H9 (cell line): ENCODE measurements at regions not wholly inside any gene's neighbourhood (a gene's known extent, or its start where the extent isn't known, plus 50 kb on each side); places are given as distances from the start of the nearest gene placed in this dataset.

ENCODE experiments used
- DNase-seq: peaks from one replicate; pipeline ENCODE4 v3.0.0-alpha.2; 2017
- H2AFZ ChIP-seq: one replicate; pipeline ENCODE4 v1.6.1; 2013; ENCODE audit warnings: mild to moderate bottlenecking, low read length, control low read depth, moderate library complexity
- H2AK5ac ChIP-seq: 2 replicates; pipeline ENCODE4 v1.6.1; 2013; ENCODE audit warnings: low read length, control low read depth, mixed read lengths; ENCODE audit not compliant: insufficient read length
- H2BK120ac ChIP-seq: one replicate; pipeline ENCODE4 v1.6.1; 2013; ENCODE audit warnings: low read depth, mild to moderate bottlenecking, low read length, control low read depth, inconsistent platforms; ENCODE audit not compliant: poor library complexity, severe bottlenecking
- H2BK12ac ChIP-seq: 2 replicates; pipeline ENCODE4 v1.6.1; 2013; ENCODE audit warnings: low read length, control low read depth, mixed read lengths, low read depth; ENCODE audit not compliant: insufficient read length
- H2BK15ac ChIP-seq: 2 replicates; pipeline ENCODE4 v1.6.1; 2013; ENCODE audit warnings: low read depth, low read length, control low read depth
- H2BK20ac ChIP-seq: one replicate; pipeline ENCODE4 v1.6.1; 2013; ENCODE audit warnings: low read depth, mild to moderate bottlenecking, low read length, control low read depth, inconsistent platforms; ENCODE audit not compliant: poor library complexity, severe bottlenecking
- H2BK5ac ChIP-seq: 2 replicates; pipeline ENCODE4 v1.6.1; 2013; ENCODE audit warnings: low read length, control low read depth, mixed read lengths; ENCODE audit not compliant: insufficient read length
- H3K14ac ChIP-seq: 2 replicates; pipeline ENCODE4 v1.6.1; 2013; ENCODE audit warnings: low read length, control low read depth; ENCODE audit not compliant: insufficient read depth
- H3K18ac ChIP-seq: 2 replicates; pipeline ENCODE4 v1.6.1; 2013; ENCODE audit warnings: low read depth, mild to moderate bottlenecking, mixed read lengths, low read length, control low read depth; ENCODE audit not compliant: insufficient read length
- H3K23ac ChIP-seq: 2 replicates; pipeline ENCODE4 v1.6.1; 2013; ENCODE audit warnings: low read length, control low read depth, mixed read lengths, low read depth; ENCODE audit not compliant: insufficient read length
- H3K23me2 ChIP-seq: 2 replicates; pipeline ENCODE4 v1.6.1; 2013; ENCODE audit warnings: low read depth, mild to moderate bottlenecking, mixed read lengths, low read length, control low read depth; ENCODE audit not compliant: insufficient read length, poor library complexity, severe bottlenecking
- H3K27ac ChIP-seq: 2 replicates; pipeline ENCODE4 v1.5.1; 2013; ENCODE audit warnings: low read length, control low read depth, mixed read lengths, low read depth; ENCODE audit not compliant: insufficient read length
- H3K27me3 ChIP-seq: 2 replicates; pipeline ENCODE4 v1.6.1; 2013; ENCODE audit warnings: low read length, control low read depth, inconsistent platforms; ENCODE audit not compliant: insufficient read depth
- H3K4ac ChIP-seq: 2 replicates; pipeline ENCODE4 v1.6.1; 2013; ENCODE audit warnings: low read depth, mild to moderate bottlenecking, control low read depth, inconsistent platforms, low read length, moderate library complexity
- H3K4me1 ChIP-seq: 2 replicates; pipeline ENCODE4 v1.6.1; 2013; ENCODE audit warnings: low read length, control low read depth, inconsistent platforms; ENCODE audit not compliant: insufficient read depth
- H3K4me2 ChIP-seq: 2 replicates; pipeline ENCODE4 v1.6.1; 2013; ENCODE audit warnings: low read length, control low read depth, mixed read lengths; ENCODE audit not compliant: insufficient read length, insufficient read depth
- H3K56ac ChIP-seq: 2 replicates; pipeline ENCODE4 v1.6.1; 2013; ENCODE audit warnings: low read depth, mild to moderate bottlenecking, mixed read lengths, low read length, control low read depth; ENCODE audit not compliant: insufficient read length
- H3K79me1 ChIP-seq: 2 replicates; pipeline ENCODE4 v1.6.1; 2013; ENCODE audit warnings: low read depth, mild to moderate bottlenecking, moderate library complexity, low read length, control low read depth, inconsistent platforms; ENCODE audit not compliant: insufficient read depth, poor library complexity, severe bottlenecking
- H3K79me2 ChIP-seq: 2 replicates; pipeline ENCODE4 v1.6.1; 2013; ENCODE audit warnings: low read length, control low read depth, inconsistent platforms; ENCODE audit not compliant: insufficient read depth
- H3K9ac ChIP-seq: 2 replicates; pipeline ENCODE4 v1.6.1; 2013; ENCODE audit warnings: low read length, control low read depth, mixed read lengths; ENCODE audit not compliant: insufficient read length; ENCODE audit errors: extremely low read depth
- H3K9me3 ChIP-seq: one replicate; pipeline ENCODE4 v1.6.1; 2013; ENCODE audit warnings: low read depth, low read length, inconsistent platforms; ENCODE audit not compliant: control insufficient read depth
- H3T11ph ChIP-seq: one replicate; pipeline ENCODE4 v1.6.1; 2013; ENCODE audit warnings: mild to moderate bottlenecking, low read length, control low read depth, inconsistent platforms
- H4K20me1 ChIP-seq: one replicate; pipeline ENCODE4 v1.6.1; 2013; ENCODE audit not compliant: control insufficient read depth, insufficient read length, insufficient read depth
- H4K5ac ChIP-seq: 2 replicates; pipeline ENCODE4 v1.6.1; 2013; ENCODE audit warnings: low read depth, mild to moderate bottlenecking, mixed read lengths, low read length, control low read depth; ENCODE audit not compliant: insufficient read length
- H4K8ac ChIP-seq: replicated peaks from 2 replicates; pipeline ENCODE4 v1.6.1; 2013; ENCODE audit warnings: low read length, control low read depth, mixed read lengths, low read depth; ENCODE audit not compliant: insufficient read length
- H4K91ac ChIP-seq: 2 replicates; pipeline ENCODE4 v1.6.1; 2013; ENCODE audit warnings: low read depth, mild to moderate bottlenecking, moderate library complexity, mixed read lengths, low read length, control low read depth; ENCODE audit not compliant: insufficient read length
- H3K27ac Mint-ChIP-seq, 3 experiments: 2 replicates in 2 of 3; 3 replicates in 1 of 3; pipeline ENCODE4 v1.8.0; 2020 to 2021; ENCODE audit warnings: mixed read lengths in 3 of 3, mild to moderate bottlenecking in 1 of 3, moderate library complexity in 1 of 3
- H3K27me3 Mint-ChIP-seq: 2 replicates; pipeline ENCODE4 v1.8.0; 2021; ENCODE audit warnings: low read depth, mild to moderate bottlenecking, moderate library complexity, mixed read lengths
- H3K36me3 Mint-ChIP-seq, 3 experiments: 2 replicates in 2 of 3; 3 replicates in 1 of 3; pipeline ENCODE4 v1.8.0; 2020 to 2021; ENCODE audit warnings: low read depth in 3 of 3, mixed read lengths in 3 of 3; ENCODE audit not compliant: insufficient read depth in 1 of 3
- H3K4me1 Mint-ChIP-seq, 2 experiments: 2 replicates each; pipeline ENCODE4 v1.8.0; 2020; ENCODE audit warnings: mixed read lengths in 2 of 2
- H3K4me3 Mint-ChIP-seq, 2 experiments: 2 replicates in 1 of 2; 3 replicates in 1 of 2; pipeline ENCODE4 v1.8.0; 2020 to 2021; ENCODE audit warnings: mild to moderate bottlenecking in 2 of 2, mixed read lengths in 2 of 2, moderate library complexity in 1 of 2
- H3K9me3 Mint-ChIP-seq, 2 experiments: 2 replicates in 1 of 2; 3 replicates in 1 of 2; pipeline ENCODE4 v1.8.0; 2020; ENCODE audit warnings: mild to moderate bottlenecking in 2 of 2, mixed read lengths in 2 of 2, moderate library complexity in 1 of 2
- CTCF ChIP-seq: fragments of 200-600 bp; sonication (generic); conservative IDR thresholded peaks from 3 replicates; pipeline ENCODE4 v1.8.0; 2021; ENCODE audit warnings: antibody characterized with exemption, mild to moderate bottlenecking
- WGBS: extraction: QIAGEN DNeasy Blood & Tissue Kit; methylation state at CpG from one replicate; pipeline ENCODE4 v1.1.7; 2013; ENCODE audit warnings: missing lambda C conversion rate, low lambda C conversion rate, mixed read lengths; ENCODE audit not compliant: insufficient read length; ENCODE audit errors: extremely low coverage; 5-methylcytosine and 5-hydroxymethylcytosine counted together

DNA sequence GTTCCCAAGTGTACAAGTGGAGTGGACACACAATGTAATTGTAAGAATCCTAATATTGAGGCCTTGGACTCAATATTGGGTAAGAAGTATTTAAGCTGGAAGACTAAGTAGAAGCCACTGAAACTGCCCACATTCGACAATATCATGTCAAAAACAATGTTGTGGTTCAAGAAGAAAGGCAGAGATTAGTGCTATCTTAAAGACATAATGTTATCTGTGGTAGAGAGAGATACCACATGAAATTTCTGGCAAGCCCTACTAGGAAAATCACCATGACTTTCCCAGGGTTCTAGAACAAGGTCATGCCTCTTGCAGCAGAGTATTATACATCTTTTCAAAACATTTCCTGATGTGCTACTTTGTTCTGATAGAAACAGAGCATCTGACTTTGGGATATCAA, 192.6 kb downstream of the RAP2B start:
- no peaks in the 10 kb centered on the region for H3K27me3 ChIP-seq
- H4K91ac ChIP-seq = no peak overlapping the region
- no peak for DNase-seq
- Mint-ChIP-seq H3K27me3 (peaks cover 36% of the 10 kb centered on the region), H3K27ac (no peak overlapping the region), H3K4me1 (peaks cover 8 to 15% of the 10 kb centered on the region in 2 experiments), H3K36me3 (peaks cover 0 to 4% (median 4%) of the 10 kb centered on the region in 3 experiments; a peak in 3 of 7 replicates), H3K4me3 (no peak overlapping the region), H3K9me3 (peaks cover 0 to 7% of the 10 kb centered on the region in 2 experiments; a peak in 1 of 5 replicates)
- no peaks in the 10 kb centered on the region for H3K79me2 ChIP-seq
- no peaks in the 10 kb centered on the region for H4K20me1 ChIP-seq
- no peak overlapping the region for H3K18ac ChIP-seq
- H3K4me1 ChIP-seq = peaks cover 3% of the 10 kb centered on the region; the same call in 1 of the 2 replicates
- no peak overlapping the region for H3K9ac ChIP-seq
- no peak overlapping the region for H2BK12ac ChIP-seq
- no peak overlapping the region for H3K56ac ChIP-seq
- no peaks in the 10 kb centered on the region for H3K9me3 ChIP-seq
- no peak overlapping the region for H2BK120ac ChIP-seq
- H3K23ac ChIP-seq = no peak overlapping the region
- no peak overlapping the region for H4K5ac ChIP-seq
- no peak overlapping the region for H3K4ac ChIP-seq
- no peak overlapping the region for H2AK5ac ChIP-seq
- WGBS = no CpG with 5 or more reads among the region's 1 CpG
- H2BK5ac ChIP-seq = no peak overlapping the region
- no peak overlapping the region for H2BK20ac ChIP-seq
- H3T11ph ChIP-seq = no peak overlapping the region
- H3K79me1 ChIP-seq = no peaks in the 10 kb centered on the region
- TF ChIP-seq CTCF = no peak
- no peak overlapping the region for H3K14ac ChIP-seq
- H3K23me2 ChIP-seq = no peaks in the 10 kb centered on the region
- H2BK15ac ChIP-seq = no peak overlapping the region
- no peak overlapping the region for H2AFZ ChIP-seq
- H3K27ac ChIP-seq = no peak overlapping the region
- no peak overlapping the region for H4K8ac ChIP-seq
- no peak overlapping the region for H3K4me2 ChIP-seq
